H1 (cell line): ENCODE measurements at regions not wholly inside any gene's neighbourhood (a gene's known extent, or its start where the extent isn't known, plus 50 kb on each side); places are given as distances from the start of the nearest gene placed in this dataset.
A peak's percentile ranks its signal among the peaks of the same experiment; 100 is the strongest.

Source experiments
- CTCF ChIA-PET: fragments of 300-600 bp; sonication (Branson Sonifier 250); formaldehyde crosslinking; loops from one replicate; lab custom pipeline; 2021; ENCODE audit not compliant: partially characterized antibody; lab: Charles Lee
- POLR2A ChIA-PET: fragments of 300-600 bp; sonication (Branson Sonifier 250); formaldehyde crosslinking; loops from one replicate; lab custom pipeline; 2021; ENCODE audit warnings: inconsistent platforms; ENCODE audit not compliant: partially characterized antibody; lab: Charles Lee
- DNase-seq, 2 experiments: peaks; one replicate each; pipeline versions ENCODE4 v3.0.0 to v3.0.0-alpha.2; 2010 to 2022; ENCODE audit warnings: low spot score in 2 of 2, low read depth in 1 of 2, mixed read lengths in 1 of 2
- FAIRE-seq: peaks from 2 replicates; lab custom pipeline; 2011; peaks lifted over from hg19 to GRCh38; lab: Jason Lieb, UNC
- H2AFZ ChIP-seq: 2 replicates; pipeline ENCODE4 v1.8.1; 2012; ENCODE audit warnings: low read length, inconsistent platforms
- H2AK5ac ChIP-seq: 2 replicates; pipeline ENCODE4 v1.6.1; 2013; ENCODE audit warnings: low read depth, low read length
- H2BK120ac ChIP-seq: replicated peaks from 2 replicates; pipeline ENCODE3; 2013; ENCODE audit warnings: low read depth, low read length, inconsistent platforms
- H2BK12ac ChIP-seq: 2 replicates; pipeline ENCODE4 v1.6.1; 2013; ENCODE audit warnings: low read depth, low read length
- H2BK15ac ChIP-seq: 2 replicates; pipeline ENCODE4 v1.6.1; 2013; ENCODE audit warnings: low read length
- H2BK20ac ChIP-seq: 2 replicates; pipeline ENCODE4 v1.6.1; 2013; ENCODE audit warnings: low read length
- H2BK5ac ChIP-seq: 2 replicates; pipeline ENCODE4 v1.6.1; 2013; ENCODE audit warnings: low read depth, low read length
- H3K14ac ChIP-seq: 2 replicates; pipeline ENCODE4 v1.6.1; 2013; ENCODE audit warnings: inconsistent platforms; ENCODE audit not compliant: insufficient read length
- H3K18ac ChIP-seq: 2 replicates; pipeline ENCODE4 v1.6.1; 2013; ENCODE audit warnings: low read length; ENCODE audit errors: extremely low read depth
- H3K23ac ChIP-seq: 2 replicates; pipeline ENCODE4 v1.6.1; 2013; ENCODE audit warnings: inconsistent platforms; ENCODE audit not compliant: insufficient read length
- H3K23me2 ChIP-seq: 2 replicates; pipeline ENCODE4 v1.6.1; 2013; ENCODE audit warnings: low read depth, low read length
- H3K27ac ChIP-seq: 2 replicates; pipeline ENCODE4 v1.6.1; 2011; ENCODE audit warnings: low read depth, low read length, inconsistent platforms
- H3K27me3 ChIP-seq, 4 experiments: replicated peaks in 1 of 4; 1 replicate in 1 of 4; 2 replicates in 3 of 4; pipeline versions ENCODE4 v1.6.1 to v1.8.1; 2011 to 2013; ENCODE audit warnings: low read length in 3 of 4, mild to moderate bottlenecking in 3 of 4, inconsistent platforms in 2 of 4, mixed read lengths in 2 of 4, moderate library complexity in 1 of 4; ENCODE audit not compliant: control insufficient read depth in 3 of 4, insufficient read depth in 3 of 4; ENCODE audit errors: extremely low read depth in 1 of 4
- H3K36me3 ChIP-seq, 4 experiments: 2 replicates each; pipeline versions ENCODE4 v1.6.1 to v1.8.1; 2011 to 2013; ENCODE audit warnings: mild to moderate bottlenecking in 4 of 4, low read length in 3 of 4, moderate library complexity in 2 of 4, control low read depth in 1 of 4, inconsistent platforms in 1 of 4; ENCODE audit not compliant: insufficient read depth in 4 of 4, control insufficient read depth in 2 of 4
- H3K4ac ChIP-seq: replicated peaks from 2 replicates; pipeline ENCODE3; 2013; ENCODE audit warnings: low read length, low read depth, mixed read lengths, inconsistent platforms; ENCODE audit not compliant: insufficient read length
- H3K4me1 ChIP-seq, 4 experiments: replicated peaks in 1 of 4; 1 replicate in 1 of 4; 2 replicates in 3 of 4; pipeline versions ENCODE4 v1.6.1 to v1.8.1; 2011 to 2013; ENCODE audit warnings: low read length in 3 of 4, inconsistent platforms in 2 of 4, mixed read lengths in 1 of 4; ENCODE audit not compliant: insufficient read depth in 4 of 4, control insufficient read depth in 3 of 4
- H3K4me2 ChIP-seq, 2 experiments: 2 replicates each; pipeline versions ENCODE4 v1.6.1 to v1.8.1; 2011 to 2013; ENCODE audit warnings: low read depth in 2 of 2, low read length in 2 of 2, control low read depth in 1 of 2, inconsistent platforms in 1 of 2, mild to moderate bottlenecking in 1 of 2; ENCODE audit not compliant: insufficient read depth in 1 of 2
- H3K4me3 ChIP-seq, 4 experiments: fragments of 200-600, 300-600 bp in 1 of 4; sonication (generic), shearing (Covaris generic), sonication (Bioruptor Twin) in 1 of 4; 2 replicates each; pipeline versions ENCODE4 v1.5.1 to v1.8.1; 2011 to 2016; ENCODE audit warnings: low read length in 4 of 4, low read depth in 3 of 4, control low read depth in 2 of 4, inconsistent platforms in 2 of 4, mild to moderate bottlenecking in 2 of 4, mixed read lengths in 1 of 4, moderate library complexity in 1 of 4; ENCODE audit not compliant: insufficient read depth in 2 of 4; ENCODE audit errors: extremely low read depth in 1 of 4
- H3K56ac ChIP-seq: replicated peaks from 2 replicates; pipeline ENCODE3; 2013; ENCODE audit warnings: low read depth, mild to moderate bottlenecking, mixed read lengths, low read length, inconsistent platforms; ENCODE audit not compliant: insufficient read length
- H3K79me1 ChIP-seq: 2 replicates; pipeline ENCODE4 v1.6.1; 2013; ENCODE audit warnings: low read depth, low read length, control low read depth
- H3K79me2 ChIP-seq, 2 experiments: 2 replicates each; pipeline versions ENCODE4 v1.6.1 to v1.8.1; 2012 to 2013; ENCODE audit warnings: low read length in 2 of 2, mild to moderate bottlenecking in 2 of 2, inconsistent platforms in 1 of 2; ENCODE audit not compliant: insufficient read depth in 2 of 2, control insufficient read depth in 1 of 2
- H3K9ac ChIP-seq, 4 experiments: replicated peaks in 1 of 4; 1 replicate in 1 of 4; 2 replicates in 3 of 4; pipeline versions ENCODE4 v1.6.1 to v1.8.1; 2011 to 2013; ENCODE audit warnings: low read depth in 3 of 4, low read length in 3 of 4, control low read depth in 2 of 4, mild to moderate bottlenecking in 2 of 4, moderate library complexity in 2 of 4, inconsistent platforms in 1 of 4; ENCODE audit errors: extremely low read depth in 1 of 4
- H3K9me3 ChIP-seq, 2 experiments: 2 replicates each; pipeline versions ENCODE4 v1.6.1 to v1.8.1; 2012 to 2013; ENCODE audit warnings: mild to moderate bottlenecking in 2 of 2, moderate library complexity in 2 of 2, control low read depth in 1 of 2, inconsistent platforms in 1 of 2, low read depth in 1 of 2, low read length in 1 of 2, mixed read lengths in 1 of 2; ENCODE audit not compliant: insufficient read depth in 2 of 2
- H4K20me1 ChIP-seq, 2 experiments: replicated peaks in 1 of 2; 2 replicates each; pipeline versions ENCODE3 to v1.8.1; 2011 to 2013; ENCODE audit warnings: inconsistent platforms in 2 of 2, low read length in 2 of 2, mild to moderate bottlenecking in 1 of 2; ENCODE audit not compliant: insufficient read depth in 2 of 2, control insufficient read depth in 1 of 2
- H4K5ac ChIP-seq: 2 replicates; pipeline ENCODE4 v1.6.1; 2013; ENCODE audit warnings: low read length, low read depth, mixed read lengths, inconsistent platforms; ENCODE audit not compliant: insufficient read length
- H4K8ac ChIP-seq: 2 replicates; pipeline ENCODE4 v1.8.0; 2013; ENCODE audit warnings: mild to moderate bottlenecking, moderate library complexity, low read length, inconsistent platforms; ENCODE audit not compliant: insufficient read depth; ENCODE audit errors: extremely low read depth
- H4K91ac ChIP-seq: replicated peaks from 2 replicates; pipeline ENCODE3; 2013; ENCODE audit warnings: low read length, mixed read lengths, inconsistent platforms; ENCODE audit not compliant: insufficient read length
- BACH1 ChIP-seq: IDR thresholded peaks from 2 replicates; pipeline ENCODE4 v1.6.1; 2012; ENCODE audit warnings: low read length, improper control_type of control experiment
- CHD1 ChIP-seq: IDR thresholded peaks from 2 replicates; pipeline ENCODE4 v1.6.1; 2012; ENCODE audit warnings: low read depth, low read length, improper control_type of control experiment
- CREB1 ChIP-seq: IDR thresholded peaks from 2 replicates; pipeline ENCODE4 v1.6.1; 2012; ENCODE audit warnings: inconsistent platforms
- EGR1 ChIP-seq: IDR thresholded peaks from 2 replicates; pipeline ENCODE4 v1.6.1; 2011; ENCODE audit warnings: low read depth, low read length, borderline replicate concordance
- FOSL1 ChIP-seq: IDR thresholded peaks from 2 replicates; pipeline ENCODE4 v1.6.1; 2011; ENCODE audit warnings: mild to moderate bottlenecking, low read depth, low read length, moderate library complexity; ENCODE audit not compliant: insufficient read depth
- JUN ChIP-seq: IDR thresholded peaks from 2 replicates; pipeline ENCODE4 v1.6.1; 2011; ENCODE audit warnings: low read depth, mild to moderate bottlenecking, improper control_type of control experiment, low read length
- POLR2AphosphoS5 ChIP-seq: IDR thresholded peaks from 2 replicates; pipeline ENCODE4 v1.6.1; 2011; ENCODE audit warnings: low read depth, low read length
- SP2 ChIP-seq: IDR thresholded peaks from 2 replicates; pipeline ENCODE4 v1.6.1; 2012; ENCODE audit warnings: mild to moderate bottlenecking, low read length, inconsistent platforms
- TAF1 ChIP-seq: IDR thresholded peaks from 2 replicates; pipeline ENCODE4 v1.6.1; 2011; ENCODE audit warnings: mild to moderate bottlenecking, low read depth, low read length
- TCF12 ChIP-seq: IDR thresholded peaks from 2 replicates; pipeline ENCODE4 v1.6.1; 2011; ENCODE audit warnings: low read depth, mild to moderate bottlenecking, low read length
- ZNF274 ChIP-seq: IDR thresholded peaks from 2 replicates; pipeline ENCODE4 v1.7.0; 2012; ENCODE audit warnings: low read length, borderline replicate concordance; ENCODE audit errors: extremely low read depth
- WGBS, 2 experiments: shearing (Covaris generic) in 1 of 2; methylation state at CpG; one replicate each; pipeline versions ENCODE4 v1.1.6 to v1.1.7; 2013 to 2015; ENCODE audit warnings: low lambda C conversion rate in 2 of 2, mixed read lengths in 2 of 2, inconsistent platforms in 1 of 2, low coverage in 1 of 2, missing lambda C conversion rate in 1 of 2; ENCODE audit not compliant: insufficient replicate concordance in 2 of 2, insufficient coverage in 1 of 2, insufficient read length in 1 of 2; ENCODE audit errors: extremely low coverage in 1 of 2, missing lambda C conversion rate in 1 of 2; 5-methylcytosine and 5-hydroxymethylcytosine counted together
- TF ChIP-seq, protein P1 (sequence below): IDR thresholded peaks from 2 replicates; pipeline ENCODE4 v1.6.1; 2011; ENCODE audit warnings: low read length, improper control_type of control experiment

- Histone ChIP-seq H3K4me3 (no peak overlapping the region), H3K23me2 (no peaks in the 10 kb centered on the region)
- no peak for TF ChIP-seq TCF12
- TF ChIP-seq SP2, result no peak
- TF ChIP-seq CREB1, result no peak
- TF ChIP-seq POLR2AphosphoS5, result no peak
- TF ChIP-seq BACH1, result no peak
- no peak for TF ChIP-seq TAF1
- no peak for TF ChIP-seq CHD1
- TF ChIP-seq EGR1, result no peak
- TF ChIP-seq, protein P1, sequence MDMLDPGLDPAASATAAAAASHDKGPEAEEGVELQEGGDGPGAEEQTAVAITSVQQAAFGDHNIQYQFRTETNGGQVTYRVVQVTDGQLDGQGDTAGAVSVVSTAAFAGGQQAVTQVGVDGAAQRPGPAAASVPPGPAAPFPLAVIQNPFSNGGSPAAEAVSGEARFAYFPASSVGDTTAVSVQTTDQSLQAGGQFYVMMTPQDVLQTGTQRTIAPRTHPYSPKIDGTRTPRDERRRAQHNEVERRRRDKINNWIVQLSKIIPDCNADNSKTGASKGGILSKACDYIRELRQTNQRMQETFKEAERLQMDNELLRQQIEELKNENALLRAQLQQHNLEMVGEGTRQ, result no peak
- no peak for TF ChIP-seq FOSL1
- no peak for TF ChIP-seq ZNF274
- no peak for TF ChIP-seq JUN
- TF ChIP-seq, all 59 proteins: peak for 0
- no peak overlapping the region for H4K5ac ChIP-seq
- no peak overlapping the region for H3K56ac ChIP-seq
- H3K14ac ChIP-seq, result no peak overlapping the region
- 0 out of 7 replicates have a peak overlapping the region, but pooled peaks of 1 of the 4 experiments have one; percentile 6 for H3K9ac ChIP-seq
- H3K4me2 ChIP-seq, result no peak overlapping the region
- peaks cover 0 to 4% (median 0%) of the 10 kb centered on the region in 4 experiments; a peak in 1 of 7 replicates for H3K4me1 ChIP-seq
- H2BK20ac ChIP-seq, result no peak overlapping the region
- no peak overlapping the region for H2AK5ac ChIP-seq
- H2AFZ ChIP-seq, result no peak overlapping the region
- H2BK12ac ChIP-seq, result no peak overlapping the region
- no peak overlapping the region for H3K4ac ChIP-seq
- no peak overlapping the region for H3K27ac ChIP-seq
- no peak overlapping the region for H2BK120ac ChIP-seq
- ChIA-PET POLR2A (no interaction called here), CTCF (interaction anchor here (2.1 to 5.7 kb wide), 2 partner anchors 14 to 124 kb away, joined by 8 to 38 read pairs; no protein-coding TSS in a partner anchor)
- H3K9me3 ChIP-seq, result no peaks in the 10 kb centered on the region
- H3K27me3 ChIP-seq, result no peaks in the 10 kb centered on the region
- H3K79me2 ChIP-seq, result no peaks in the 10 kb centered on the region
- no peak overlapping the region for H4K8ac ChIP-seq
- H4K20me1 ChIP-seq, result no peaks in the 10 kb centered on the region
- DNase-seq, result no peak
- H3K23ac ChIP-seq, result no peak overlapping the region
- no peak overlapping the region for H2BK15ac ChIP-seq
- H2BK5ac ChIP-seq, result no peak overlapping the region
- FAIRE-seq, result no peak
- no peak overlapping the region for H4K91ac ChIP-seq
- no peak overlapping the region for H3K18ac ChIP-seq
- no peaks in the 10 kb centered on the region for H3K79me1 ChIP-seq
- no peaks in the 10 kb centered on the region for H3K36me3 ChIP-seq
- 66% methylated on average over 2 of the region's 2 CpGs; no CpG with 5 or more reads in 1 of the 2 experiments for WGBS, 2 experiments
Measured at GRCh38 chr9:78101247-78101646, 69.6 kb upstream of the GNAQ start.
